Activated T-cell treated with anti-CD3 and anti-CD28 coated beads, Interleukin-2, amount 50 U/mL, for 4 hours (primary cell): ENCODE measurements at regions not wholly inside any gene's neighbourhood (a gene's known extent, or its start where the extent isn't known, plus 50 kb on each side); places are given as distances from the start of the nearest gene placed in this dataset.

Source experiments
- ATAC-seq, 2 donors: fragments of 200-7000 bp; cut with Tn5 transposase; one replicate each; pipeline ENCODE4 v1.10.0; 2021
- DNase-seq: peaks from one replicate; pipeline ENCODE4 v3.0.0-alpha.2; 2020
- H3K27me3 Mint-ChIP-seq: one replicate; pipeline ENCODE4 v1.8.0; 2021; ENCODE audit warnings: low read depth, mixed read lengths
- H3K36me3 Mint-ChIP-seq: one replicate; pipeline ENCODE4 v1.8.0; 2022; ENCODE audit warnings: mixed read lengths; ENCODE audit not compliant: insufficient read depth
- H3K4me1 Mint-ChIP-seq: one replicate; pipeline ENCODE4 v1.8.0; 2021; ENCODE audit warnings: low read depth, mixed read lengths
- H3K4me3 Mint-ChIP-seq: one replicate; pipeline ENCODE4 v1.8.0; 2021; ENCODE audit warnings: mild to moderate bottlenecking, moderate library complexity, mixed read lengths
- H3K9me3 Mint-ChIP-seq: one replicate; pipeline ENCODE4 v1.8.0; 2021; ENCODE audit warnings: mixed read lengths

- Mint-ChIP-seq H3K4me3 (no peak overlapping the region), H3K4me1 (no peaks in the 10 kb centered on the region), H3K27me3 (no peaks in the 10 kb centered on the region), H3K36me3 (no peaks in the 10 kb centered on the region), H3K9me3 (no peaks in the 10 kb centered on the region)
- DNase-seq (no peak), ATAC-seq (no peak)
These were observed 281.7 kb downstream of the SLCO4C1 start for GRCh38 chr5:102014371-102014770.

GRCh38 chr5:102010644-102011043 is 285.4 kb downstream of the SLCO4C1 start:
- H3K4me1 Mint-ChIP-seq, result no peaks in the 10 kb centered on the region
- no peak for ATAC-seq

GRCh38 chr5:101997235-101997634 is 298.8 kb downstream of the SLCO4C1 start:
- no peak for DNase-seq
- Mint-ChIP-seq H3K9me3 (peaks cover 4% of the 10 kb centered on the region), H3K4me1 (no peaks in the 10 kb centered on the region), H3K27me3 (no peaks in the 10 kb centered on the region), H3K36me3 (no peaks in the 10 kb centered on the region), H3K4me3 (no peak overlapping the region)
- no peak for ATAC-seq

More at GRCh38 chr5:102010644-102011043, 285.4 kb downstream of the SLCO4C1 start:
- no peak overlapping the region for H3K4me3 Mint-ChIP-seq
- H3K36me3 Mint-ChIP-seq, result no peaks in the 10 kb centered on the region
- DNase-seq, result no peak
- H3K9me3 Mint-ChIP-seq, result no peaks in the 10 kb centered on the region
- no peaks in the 10 kb centered on the region for H3K27me3 Mint-ChIP-seq

GRCh38 chr5:101995585-101995984 is 300.5 kb downstream of the SLCO4C1 start:
- Mint-ChIP-seq H3K36me3 (no peaks in the 10 kb centered on the region), H3K27me3 (no peaks in the 10 kb centered on the region), H3K9me3 (peaks cover 4% of the 10 kb centered on the region), H3K4me1 (no peaks in the 10 kb centered on the region), H3K4me3 (no peak overlapping the region)
- ATAC-seq (no peak), DNase-seq (no peak)

GRCh38 chr5:101991486-101991885 is 304.6 kb downstream of the SLCO4C1 start:
- H3K36me3 Mint-ChIP-seq, result no peaks in the 10 kb centered on the region
- DNase-seq (no peak), ATAC-seq (no peak)
- no peaks in the 10 kb centered on the region for H3K4me1 Mint-ChIP-seq
- H3K9me3 Mint-ChIP-seq, result peaks cover 4% of the 10 kb centered on the region
- no peaks in the 10 kb centered on the region for H3K27me3 Mint-ChIP-seq
- H3K4me3 Mint-ChIP-seq, result no peak overlapping the region

GRCh38 chr5:101989659-101990058 is 306.4 kb downstream of the SLCO4C1 start:
- H3K27me3 Mint-ChIP-seq, result no peaks in the 10 kb centered on the region
- H3K9me3 Mint-ChIP-seq, result peaks cover 4% of the 10 kb centered on the region
- no peak overlapping the region for H3K4me3 Mint-ChIP-seq
- H3K4me1 Mint-ChIP-seq, result no peaks in the 10 kb centered on the region
- ATAC-seq (no peak), DNase-seq (no peak)
- no peaks in the 10 kb centered on the region for H3K36me3 Mint-ChIP-seq

GRCh38 chr5:101977729-101978345 is 318.2 kb downstream of the SLCO4C1 start:
- H3K4me3 Mint-ChIP-seq, result no peak overlapping the region
- peaks cover 4% of the 10 kb centered on the region for H3K27me3 Mint-ChIP-seq
- H3K4me1 Mint-ChIP-seq, result no peaks in the 10 kb centered on the region
- no peaks in the 10 kb centered on the region for H3K9me3 Mint-ChIP-seq
- H3K36me3 Mint-ChIP-seq, result no peaks in the 10 kb centered on the region
- DNase-seq, result no peak
- no peak for ATAC-seq

GRCh38 chr5:101976933-101977332 is 319.2 kb downstream of the SLCO4C1 start:
- no peak for ATAC-seq
- Mint-ChIP-seq H3K36me3 (no peaks in the 10 kb centered on the region), H3K27me3 (peaks cover 4% of the 10 kb centered on the region), H3K9me3 (no peaks in the 10 kb centered on the region), H3K4me1 (no peaks in the 10 kb centered on the region), H3K4me3 (no peak overlapping the region)
- no peak for DNase-seq

- Mint-ChIP-seq H3K4me3 (no peak overlapping the region), H3K27me3 (no peaks in the 10 kb centered on the region), H3K4me1 (no peaks in the 10 kb centered on the region), H3K9me3 (peaks cover 2% of the 10 kb centered on the region), H3K36me3 (no peaks in the 10 kb centered on the region)
- no peak for DNase-seq
- no peak for ATAC-seq
These were observed 326.3 kb downstream of the SLCO4C1 start for GRCh38 chr5:101969742-101970141.

GRCh38 chr5:101966476-101966875 is 329.6 kb downstream of the SLCO4C1 start:
- Mint-ChIP-seq H3K9me3 (peaks cover 2% of the 10 kb centered on the region), H3K27me3 (no peaks in the 10 kb centered on the region), H3K36me3 (no peaks in the 10 kb centered on the region), H3K4me3 (no peak overlapping the region), H3K4me1 (no peaks in the 10 kb centered on the region)
- no peak for DNase-seq
- no peak for ATAC-seq

GRCh38 chr5:101955891-101956290 is 340.2 kb downstream of the SLCO4C1 start:
- H3K9me3 Mint-ChIP-seq, result no peaks in the 10 kb centered on the region
- DNase-seq, result no peak
- H3K27me3 Mint-ChIP-seq, result no peaks in the 10 kb centered on the region
- H3K4me1 Mint-ChIP-seq, result no peaks in the 10 kb centered on the region
- no peaks in the 10 kb centered on the region for H3K36me3 Mint-ChIP-seq
- ATAC-seq, result no peak
- H3K4me3 Mint-ChIP-seq, result no peak overlapping the region

- Mint-ChIP-seq H3K4me3 (no peak overlapping the region), H3K27me3 (no peaks in the 10 kb centered on the region), H3K4me1 (no peaks in the 10 kb centered on the region), H3K36me3 (no peaks in the 10 kb centered on the region), H3K9me3 (no peaks in the 10 kb centered on the region)
- ATAC-seq (no peak), DNase-seq (no peak)
These were observed 346.1 kb downstream of the SLCO4C1 start for GRCh38 chr5:101950019-101950418.

- Mint-ChIP-seq H3K9me3 (no peaks in the 10 kb centered on the region), H3K36me3 (no peaks in the 10 kb centered on the region), H3K4me1 (no peaks in the 10 kb centered on the region), H3K27me3 (no peaks in the 10 kb centered on the region), H3K4me3 (no peak overlapping the region)
- ATAC-seq (no peak), DNase-seq (no peak)
These were observed 347.5 kb downstream of the SLCO4C1 start for GRCh38 chr5:101948615-101949014.

GRCh38 chr5:101943784-101944183 is 352.3 kb downstream of the SLCO4C1 start:
- no peaks in the 10 kb centered on the region for H3K4me1 Mint-ChIP-seq
- H3K27me3 Mint-ChIP-seq, result no peaks in the 10 kb centered on the region
- DNase-seq (no peak), ATAC-seq (no peak)
- H3K36me3 Mint-ChIP-seq, result no peaks in the 10 kb centered on the region
- H3K9me3 Mint-ChIP-seq, result no peaks in the 10 kb centered on the region
- no peak overlapping the region for H3K4me3 Mint-ChIP-seq

- H3K27me3 Mint-ChIP-seq, result no peaks in the 10 kb centered on the region
- ATAC-seq (no peak), DNase-seq (no peak)
These were observed 353.7 kb downstream of the SLCO4C1 start for GRCh38 chr5:101942321-101942882.

More at GRCh38 chr5:101942321-101942882, 353.7 kb downstream of the SLCO4C1 start:
- H3K9me3 Mint-ChIP-seq, result peaks cover 3% of the 10 kb centered on the region
- H3K36me3 Mint-ChIP-seq, result no peaks in the 10 kb centered on the region
- no peak overlapping the region for H3K4me3 Mint-ChIP-seq
- no peaks in the 10 kb centered on the region for H3K4me1 Mint-ChIP-seq
